Activated T-cell treated with anti-CD3 and anti-CD28 coated beads, Interleukin-2, amount 50 U/mL, for 4 hours (primary cell): ENCODE measurements at regions not wholly inside any gene's neighbourhood (a gene's known extent, or its start where the extent isn't known, plus 50 kb on each side); places are given as distances from the start of the nearest gene placed in this dataset.

Source experiments
- ATAC-seq, 2 donors: fragments of 200-7000 bp; cut with Tn5 transposase; one replicate each; pipeline ENCODE4 v1.10.0; 2021
- DNase-seq: peaks from one replicate; pipeline ENCODE4 v3.0.0-alpha.2; 2020
- H3K27me3 Mint-ChIP-seq: one replicate; pipeline ENCODE4 v1.8.0; 2021; ENCODE audit warnings: low read depth, mixed read lengths
- H3K36me3 Mint-ChIP-seq: one replicate; pipeline ENCODE4 v1.8.0; 2022; ENCODE audit warnings: mixed read lengths; ENCODE audit not compliant: insufficient read depth
- H3K4me1 Mint-ChIP-seq: one replicate; pipeline ENCODE4 v1.8.0; 2021; ENCODE audit warnings: low read depth, mixed read lengths
- H3K4me3 Mint-ChIP-seq: one replicate; pipeline ENCODE4 v1.8.0; 2021; ENCODE audit warnings: mild to moderate bottlenecking, moderate library complexity, mixed read lengths
- H3K9me3 Mint-ChIP-seq: one replicate; pipeline ENCODE4 v1.8.0; 2021; ENCODE audit warnings: mixed read lengths

DNA sequence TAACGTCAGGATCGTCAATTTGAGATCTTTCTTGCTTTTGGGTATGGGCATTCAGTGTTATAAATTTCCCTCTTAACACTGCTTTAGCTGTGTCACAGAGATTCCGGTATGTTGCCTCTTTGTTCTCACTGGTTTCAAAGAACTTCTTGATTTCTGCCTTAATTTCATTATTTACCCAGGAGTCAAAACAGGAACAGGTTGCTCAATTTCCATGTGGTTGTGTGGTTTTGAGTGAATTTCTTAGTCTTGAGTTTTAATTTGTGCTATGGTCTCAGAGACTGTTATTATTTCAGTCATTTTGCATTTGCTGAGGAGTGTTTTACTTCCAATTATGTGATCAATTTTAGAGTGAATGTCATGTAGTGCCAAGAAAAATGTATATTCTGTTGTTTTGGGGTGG is 153.1 kb downstream of the PCDH17 start:
- ATAC-seq (no peak), DNase-seq (no peak)
- H3K4me3 Mint-ChIP-seq: no peak overlapping the region
- H3K4me1 Mint-ChIP-seq: no peaks in the 10 kb centered on the region
- no peaks in the 10 kb centered on the region for H3K27me3 Mint-ChIP-seq
- H3K36me3 Mint-ChIP-seq: no peaks in the 10 kb centered on the region
- peaks cover 17% of the 10 kb centered on the region for H3K9me3 Mint-ChIP-seq

DNA sequence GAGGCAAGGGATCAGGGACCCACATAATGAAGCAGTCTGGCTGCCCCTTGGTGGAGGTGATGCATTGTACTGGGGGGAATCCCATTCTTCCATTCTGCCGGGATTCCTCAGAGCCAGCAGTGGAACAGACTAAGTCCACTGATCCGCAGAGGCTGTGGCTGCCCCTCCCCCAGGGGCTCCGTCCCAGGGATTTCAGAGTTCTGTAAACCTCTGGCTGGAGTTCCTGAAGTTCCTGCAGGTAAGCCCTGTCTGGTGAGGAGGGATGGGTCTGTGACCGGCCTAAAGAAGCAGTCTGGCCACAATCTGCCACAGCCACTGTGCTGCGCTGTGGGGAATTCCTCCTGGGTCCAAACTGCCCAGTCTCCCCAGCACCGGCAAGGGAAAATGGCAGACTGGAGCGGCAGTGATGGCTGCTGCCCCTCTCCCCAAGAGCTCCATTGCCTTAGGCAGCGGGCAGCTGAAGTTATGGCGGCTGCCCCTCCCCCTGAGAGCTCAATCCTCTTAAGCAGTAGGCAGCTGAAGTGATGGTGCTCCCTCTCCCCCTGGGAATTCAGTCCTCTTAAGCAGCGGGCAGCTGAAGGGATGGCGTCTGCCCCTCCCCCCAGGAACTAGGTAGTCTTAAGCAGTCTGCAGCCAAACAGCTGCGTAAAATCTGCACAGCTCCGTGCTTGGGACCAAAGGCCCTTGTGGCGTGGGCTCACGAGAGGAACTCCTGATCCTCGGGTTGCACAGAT is 155.7 kb downstream of the PCDH17 start:
- no peak for DNase-seq
- Mint-ChIP-seq H3K4me1 (no peaks in the 10 kb centered on the region), H3K36me3 (no peaks in the 10 kb centered on the region), H3K9me3 (peaks cover 24% of the 10 kb centered on the region), H3K4me3 (no peak overlapping the region), H3K27me3 (no peaks in the 10 kb centered on the region)
- ATAC-seq: no peak

DNA sequence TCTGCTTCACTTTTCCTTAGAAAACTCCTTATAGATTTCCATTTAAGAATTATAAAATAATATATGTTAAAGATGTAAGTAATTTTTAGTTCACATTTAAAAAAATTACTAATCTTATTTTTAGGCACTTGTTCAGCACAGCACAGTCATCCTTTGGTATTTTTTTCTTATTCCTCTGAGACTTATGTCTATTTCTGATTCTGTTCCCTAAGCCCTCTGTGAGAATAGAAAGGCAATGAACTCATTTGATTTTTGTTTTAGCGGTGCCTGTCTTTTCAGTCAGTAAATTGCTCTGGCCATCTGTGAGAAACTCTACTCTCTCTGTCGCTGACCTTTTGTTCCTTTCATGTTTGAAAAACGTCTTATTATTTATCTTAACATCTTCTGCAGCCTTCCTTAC is 168.1 kb downstream of the PCDH17 start:
- Mint-ChIP-seq H3K27me3 (no peaks in the 10 kb centered on the region), H3K36me3 (no peaks in the 10 kb centered on the region), H3K9me3 (peaks cover 4% of the 10 kb centered on the region), H3K4me1 (no peaks in the 10 kb centered on the region), H3K4me3 (no peak overlapping the region)
- DNase-seq (no peak), ATAC-seq (no peak)

DNA sequence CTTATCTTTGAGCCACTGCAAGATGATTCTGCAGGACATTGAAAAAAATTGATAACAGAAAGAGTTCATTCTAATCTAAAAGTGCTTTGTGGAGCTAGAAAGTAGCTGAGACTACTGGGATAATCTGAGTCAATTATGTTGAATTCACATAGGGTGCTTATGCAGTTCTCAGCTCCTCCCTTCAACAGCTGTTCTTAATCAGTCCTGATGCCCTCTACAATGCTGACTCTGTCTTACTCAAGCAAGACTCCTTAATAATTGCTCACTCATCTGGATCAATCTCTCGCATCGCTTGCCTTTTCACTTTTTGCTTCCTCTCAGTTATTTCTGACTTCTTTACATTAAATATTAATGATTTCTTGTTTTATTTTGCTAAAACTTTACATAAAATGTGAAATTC is 182.1 kb downstream of the PCDH17 start:
- no peak overlapping the region for H3K4me3 Mint-ChIP-seq
- no peaks in the 10 kb centered on the region for H3K27me3 Mint-ChIP-seq

DNA sequence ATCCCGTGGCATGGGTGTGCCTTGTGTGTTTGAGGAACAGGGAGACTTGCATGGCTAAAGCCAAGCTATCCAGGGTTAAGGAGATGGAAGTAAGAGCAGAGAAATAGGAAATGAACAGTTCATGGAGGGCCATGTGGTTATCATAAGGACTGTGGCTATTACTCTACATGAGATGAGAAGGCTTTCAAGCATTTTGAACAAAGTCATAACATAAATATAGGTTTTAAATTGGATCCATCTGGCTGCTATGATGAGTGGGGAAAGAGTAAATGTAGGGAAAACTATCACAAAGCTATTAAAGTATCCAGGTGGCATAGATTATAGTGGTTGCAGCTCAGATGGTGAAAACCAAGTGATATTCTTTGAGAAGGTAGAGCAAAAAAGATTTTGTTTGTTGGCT is 184.1 kb downstream of the PCDH17 start:
- Mint-ChIP-seq H3K27me3 (no peaks in the 10 kb centered on the region), H3K4me1 (no peaks in the 10 kb centered on the region), H3K4me3 (no peak overlapping the region), H3K9me3 (peaks cover 17% of the 10 kb centered on the region), H3K36me3 (no peaks in the 10 kb centered on the region)
- DNase-seq (no peak), ATAC-seq (no peak)

More for the DNA sequence above, 182.1 kb downstream of the PCDH17 start:
- Mint-ChIP-seq H3K9me3 (peaks cover 28% of the 10 kb centered on the region), H3K4me1 (no peaks in the 10 kb centered on the region), H3K36me3 (no peaks in the 10 kb centered on the region)
- ATAC-seq: no peak
- DNase-seq: no peak

DNA sequence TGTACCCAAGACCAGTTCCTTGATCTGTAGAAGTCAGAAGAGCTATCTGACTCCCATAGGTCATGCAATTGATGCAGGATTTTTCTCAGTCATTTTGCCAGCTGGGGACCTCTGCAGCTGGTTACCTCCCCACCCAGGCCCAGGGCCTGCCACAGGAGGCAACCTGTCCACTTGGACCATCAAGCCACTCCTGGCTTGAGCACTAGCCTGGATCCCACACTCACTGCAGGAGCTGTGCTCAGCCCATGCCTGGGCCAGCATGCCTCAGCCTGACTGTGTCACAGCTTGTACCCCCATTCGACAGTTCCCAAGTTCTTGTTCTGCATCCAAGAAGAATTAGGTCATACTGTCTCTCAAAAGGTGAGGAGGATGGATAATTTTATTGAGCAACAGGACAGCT is 189.4 kb downstream of the PCDH17 start:
- Mint-ChIP-seq H3K27me3 (no peaks in the 10 kb centered on the region), H3K4me1 (no peaks in the 10 kb centered on the region), H3K9me3 (peaks cover 18% of the 10 kb centered on the region), H3K4me3 (no peak overlapping the region), H3K36me3 (no peaks in the 10 kb centered on the region)
- ATAC-seq (no peak), DNase-seq (no peak)

DNA sequence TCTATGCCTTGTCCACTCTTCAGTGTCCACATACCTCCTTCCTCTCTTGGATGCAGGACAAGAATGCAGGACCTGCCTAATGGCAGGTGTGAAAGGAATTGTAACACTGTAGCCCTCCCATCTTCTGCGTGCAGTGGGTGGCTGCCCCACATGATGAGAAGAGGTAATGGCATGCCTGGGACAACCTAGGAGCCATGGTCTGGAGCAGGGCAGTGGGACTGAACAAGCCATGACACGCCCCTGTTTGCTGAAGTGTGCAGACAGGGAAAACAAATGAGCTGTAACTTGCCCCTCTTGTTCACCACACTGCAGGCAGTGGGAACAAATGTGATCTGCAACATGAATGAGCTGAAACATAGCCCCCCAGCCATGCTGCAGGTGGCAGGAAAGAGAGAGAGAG is 192.2 kb downstream of the PCDH17 start:
- H3K27me3 Mint-ChIP-seq: no peaks in the 10 kb centered on the region
- H3K4me1 Mint-ChIP-seq: no peaks in the 10 kb centered on the region
- no peak for ATAC-seq
- H3K36me3 Mint-ChIP-seq: no peaks in the 10 kb centered on the region
- no peak overlapping the region for H3K4me3 Mint-ChIP-seq
- H3K9me3 Mint-ChIP-seq: peaks cover 20% of the 10 kb centered on the region
- DNase-seq: no peak

DNA sequence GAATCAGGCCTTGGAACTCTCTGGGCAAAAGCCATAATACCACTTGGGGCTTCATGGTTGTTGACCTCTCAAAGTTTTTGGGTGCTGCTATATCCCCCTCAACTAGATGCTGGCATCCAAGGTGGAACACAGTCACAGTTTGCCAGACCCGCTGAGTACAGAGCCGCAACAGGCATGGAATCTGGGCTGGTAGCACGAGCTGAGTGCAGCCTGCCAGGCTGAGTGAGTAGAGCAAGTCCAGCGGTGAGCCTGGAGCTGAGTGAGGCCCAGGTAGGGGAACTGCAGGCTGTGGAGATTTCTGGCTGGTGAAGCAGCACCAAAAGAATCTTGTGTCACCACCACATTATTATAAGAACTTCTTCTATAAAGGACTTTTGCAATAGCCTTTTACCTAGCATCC is 192.6 kb downstream of the PCDH17 start:
- Mint-ChIP-seq H3K36me3 (no peaks in the 10 kb centered on the region), H3K9me3 (peaks cover 22% of the 10 kb centered on the region), H3K4me1 (no peaks in the 10 kb centered on the region), H3K27me3 (no peaks in the 10 kb centered on the region), H3K4me3 (no peak overlapping the region)
- ATAC-seq (no peak), DNase-seq (no peak)

DNA sequence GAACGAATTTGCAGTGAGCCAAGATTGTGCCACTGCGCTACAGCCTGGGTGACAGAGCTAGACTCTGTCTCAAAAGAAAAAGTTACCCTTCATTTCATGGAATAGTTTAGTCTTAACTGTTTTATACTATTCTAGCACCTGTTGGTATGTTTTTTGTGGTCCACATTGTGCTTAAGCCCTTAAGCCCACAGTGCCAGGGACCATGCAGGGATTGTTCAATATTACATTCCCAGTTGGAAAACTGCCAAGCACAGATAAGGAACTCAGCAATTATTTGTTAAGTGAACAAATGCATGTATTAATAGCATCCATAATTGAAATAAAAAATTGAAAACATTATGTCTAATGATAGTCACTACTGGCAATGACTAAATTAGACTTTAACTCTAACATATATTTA is 193.5 kb downstream of the PCDH17 start:
- H3K4me1 Mint-ChIP-seq: no peaks in the 10 kb centered on the region
- DNase-seq: no peak
- H3K4me3 Mint-ChIP-seq: no peak overlapping the region
- no peaks in the 10 kb centered on the region for H3K27me3 Mint-ChIP-seq
- H3K9me3 Mint-ChIP-seq: peaks cover 26% of the 10 kb centered on the region
- H3K36me3 Mint-ChIP-seq: no peaks in the 10 kb centered on the region
- ATAC-seq: no peak

DNA sequence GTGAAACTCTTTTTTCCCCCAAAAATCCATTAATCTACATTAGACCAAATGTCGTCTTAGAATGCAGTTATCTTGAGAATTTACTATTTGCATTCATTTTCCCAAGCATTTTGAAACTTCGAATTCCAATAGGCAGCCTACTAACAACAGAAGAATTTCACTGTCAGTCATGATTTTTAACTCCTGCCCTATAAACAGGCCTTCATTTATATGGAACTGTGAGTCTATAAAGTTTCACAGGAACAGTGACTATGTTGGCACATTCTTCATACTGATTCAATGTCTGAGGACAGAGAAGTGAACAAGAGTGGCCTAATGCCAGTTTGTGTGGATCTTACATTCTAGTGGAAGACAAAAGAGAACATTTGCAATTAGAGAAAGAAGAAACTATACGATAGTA is 198.0 kb downstream of the PCDH17 start:
- no peaks in the 10 kb centered on the region for H3K27me3 Mint-ChIP-seq
- no peak overlapping the region for H3K4me3 Mint-ChIP-seq
- H3K4me1 Mint-ChIP-seq: no peaks in the 10 kb centered on the region
- no peak for DNase-seq
- peaks cover 16% of the 10 kb centered on the region for H3K9me3 Mint-ChIP-seq
- H3K36me3 Mint-ChIP-seq: no peaks in the 10 kb centered on the region
- no peak for ATAC-seq

DNA sequence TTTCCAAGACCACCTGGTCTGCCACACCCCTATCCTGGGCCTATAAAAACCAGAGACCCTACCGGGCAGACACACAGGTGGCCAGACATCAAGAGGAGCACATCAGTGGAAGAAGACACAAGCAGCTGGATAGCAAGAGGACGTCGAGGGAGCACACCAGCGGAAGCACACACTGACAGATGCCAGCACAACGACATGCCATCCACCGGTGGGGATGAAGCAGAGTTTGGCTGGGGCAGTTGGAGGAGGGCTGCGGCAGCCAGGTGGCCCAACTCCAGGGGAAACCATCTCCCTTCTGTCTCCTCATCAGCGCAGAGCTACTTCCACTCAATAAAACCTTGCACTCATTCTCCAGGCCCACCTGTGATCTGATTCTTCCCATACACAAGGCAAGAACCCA is 200.6 kb downstream of the PCDH17 start:
- Mint-ChIP-seq H3K36me3 (no peaks in the 10 kb centered on the region), H3K4me3 (no peak overlapping the region), H3K9me3 (peaks cover 16% of the 10 kb centered on the region), H3K4me1 (no peaks in the 10 kb centered on the region), H3K27me3 (no peaks in the 10 kb centered on the region)
- ATAC-seq (no peak), DNase-seq (no peak)

DNA sequence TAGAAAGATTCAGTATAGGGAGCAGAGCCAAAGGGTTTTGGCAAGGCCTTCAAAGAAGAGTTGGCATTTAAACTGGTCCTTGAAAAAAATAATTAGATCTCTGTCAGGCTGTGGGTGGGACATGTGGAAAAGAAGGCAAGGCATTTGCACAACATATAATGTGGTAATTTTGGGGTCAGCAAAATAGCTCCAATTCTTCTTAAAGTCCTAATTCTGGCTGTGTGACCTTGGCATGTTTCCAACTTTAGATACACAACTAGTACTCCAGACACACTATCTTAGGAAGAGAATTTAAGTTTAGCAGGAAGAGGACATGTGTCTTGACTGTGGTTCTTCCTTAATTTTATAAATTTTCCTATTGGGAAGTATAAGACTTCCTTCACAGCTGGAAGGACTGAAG is 206.3 kb downstream of the PCDH17 start:
- DNase-seq: no peak
- peaks cover 17% of the 10 kb centered on the region for H3K9me3 Mint-ChIP-seq
- H3K27me3 Mint-ChIP-seq: no peaks in the 10 kb centered on the region
- no peaks in the 10 kb centered on the region for H3K36me3 Mint-ChIP-seq
- no peak overlapping the region for H3K4me3 Mint-ChIP-seq
- ATAC-seq: no peak
- no peaks in the 10 kb centered on the region for H3K4me1 Mint-ChIP-seq

DNA sequence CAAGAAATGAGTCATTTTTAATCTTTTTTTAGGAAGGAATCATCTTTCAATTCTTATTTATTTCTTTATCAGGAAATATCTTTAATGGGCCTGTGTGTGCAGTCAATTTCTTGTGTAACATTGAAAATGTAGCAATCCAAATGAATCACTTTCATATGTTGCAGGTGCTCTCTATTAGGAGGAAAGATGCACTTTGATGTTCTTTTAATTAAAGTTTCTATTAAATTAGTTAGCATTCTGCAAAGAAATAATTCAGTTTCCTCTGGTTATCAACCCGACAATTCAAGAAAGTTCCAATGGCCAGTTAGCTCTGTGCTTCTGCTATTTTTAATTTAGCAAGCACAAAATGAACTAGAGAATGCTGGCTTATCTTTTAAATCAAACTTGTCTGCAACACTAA is 212.0 kb downstream of the PCDH17 start:
- no peaks in the 10 kb centered on the region for H3K4me1 Mint-ChIP-seq
- no peaks in the 10 kb centered on the region for H3K27me3 Mint-ChIP-seq
- H3K36me3 Mint-ChIP-seq: no peaks in the 10 kb centered on the region
- H3K4me3 Mint-ChIP-seq: no peak overlapping the region
- no peak for DNase-seq
- peaks cover 37% of the 10 kb centered on the region for H3K9me3 Mint-ChIP-seq
- ATAC-seq: no peak

DNA sequence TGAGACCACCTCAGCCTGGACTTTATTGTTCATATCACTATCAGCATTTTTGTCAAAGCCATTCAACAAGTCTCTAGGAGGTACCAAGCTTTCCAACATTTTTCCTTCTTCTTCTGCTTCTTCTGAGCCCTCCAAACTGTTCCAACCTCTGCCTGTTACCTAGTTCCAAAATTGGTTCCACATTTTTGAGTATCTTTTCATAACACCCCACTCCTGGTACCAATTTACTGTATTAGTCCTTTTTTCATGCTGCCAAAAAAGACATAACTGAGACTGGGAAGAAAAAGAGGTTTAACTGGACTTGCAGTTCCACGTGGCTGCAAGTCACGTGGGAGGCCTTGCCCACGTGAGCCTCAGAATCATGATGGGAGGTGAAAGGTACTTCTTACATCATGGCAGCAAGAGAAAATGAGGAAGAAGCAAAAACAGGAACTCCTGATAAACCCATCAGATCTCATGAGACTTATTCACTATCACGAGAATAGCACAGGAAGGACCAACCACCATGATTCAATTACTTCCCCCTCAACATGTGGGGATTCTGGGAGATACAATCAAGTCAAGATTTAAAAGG is 215.1 kb downstream of the PCDH17 start:
- Mint-ChIP-seq H3K9me3 (peaks cover 36% of the 10 kb centered on the region), H3K4me1 (no peaks in the 10 kb centered on the region), H3K4me3 (no peak overlapping the region), H3K27me3 (no peaks in the 10 kb centered on the region), H3K36me3 (no peaks in the 10 kb centered on the region)
- ATAC-seq (no peak), DNase-seq (no peak)

DNA sequence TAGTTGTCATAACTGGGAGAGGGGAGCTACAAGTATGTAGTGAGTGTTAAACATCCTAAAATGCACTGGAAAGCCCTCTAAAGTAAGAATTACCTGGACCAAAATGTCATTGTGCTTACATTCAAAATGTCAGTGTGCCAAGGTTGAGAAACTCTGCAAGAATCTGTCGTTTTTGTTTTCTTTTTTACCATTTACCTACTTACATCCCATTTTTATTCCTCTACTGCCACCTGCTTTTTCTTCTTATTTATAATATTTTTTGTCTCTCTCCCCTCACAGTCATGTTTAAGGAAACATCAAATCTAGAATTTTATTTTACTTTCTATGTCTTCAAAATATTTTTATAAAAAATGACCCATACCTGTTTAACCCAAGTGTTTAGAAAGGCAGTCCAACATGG is 226.4 kb downstream of the PCDH17 start:
- Mint-ChIP-seq H3K9me3 (peaks cover 4% of the 10 kb centered on the region), H3K4me3 (no peak overlapping the region), H3K4me1 (no peaks in the 10 kb centered on the region), H3K27me3 (no peaks in the 10 kb centered on the region), H3K36me3 (no peaks in the 10 kb centered on the region)
- DNase-seq: no peak
- ATAC-seq: no peak
